NCI-H2196 treated with DMSO at 0.1 percent for 48 hours (cell line): ENCODE measurements at regions not wholly inside any gene's neighbourhood (a gene's known extent, or its start where the extent isn't known, plus 50 kb on each side); places are given as distances from the start of the nearest gene placed in this dataset.

Experiments
- DNase-seq: peaks from one replicate; lab custom pipeline; 2025; ENCODE audit not compliant: unreplicated experiment; lab: John Stamatoyannopoulos, UW

DNA sequence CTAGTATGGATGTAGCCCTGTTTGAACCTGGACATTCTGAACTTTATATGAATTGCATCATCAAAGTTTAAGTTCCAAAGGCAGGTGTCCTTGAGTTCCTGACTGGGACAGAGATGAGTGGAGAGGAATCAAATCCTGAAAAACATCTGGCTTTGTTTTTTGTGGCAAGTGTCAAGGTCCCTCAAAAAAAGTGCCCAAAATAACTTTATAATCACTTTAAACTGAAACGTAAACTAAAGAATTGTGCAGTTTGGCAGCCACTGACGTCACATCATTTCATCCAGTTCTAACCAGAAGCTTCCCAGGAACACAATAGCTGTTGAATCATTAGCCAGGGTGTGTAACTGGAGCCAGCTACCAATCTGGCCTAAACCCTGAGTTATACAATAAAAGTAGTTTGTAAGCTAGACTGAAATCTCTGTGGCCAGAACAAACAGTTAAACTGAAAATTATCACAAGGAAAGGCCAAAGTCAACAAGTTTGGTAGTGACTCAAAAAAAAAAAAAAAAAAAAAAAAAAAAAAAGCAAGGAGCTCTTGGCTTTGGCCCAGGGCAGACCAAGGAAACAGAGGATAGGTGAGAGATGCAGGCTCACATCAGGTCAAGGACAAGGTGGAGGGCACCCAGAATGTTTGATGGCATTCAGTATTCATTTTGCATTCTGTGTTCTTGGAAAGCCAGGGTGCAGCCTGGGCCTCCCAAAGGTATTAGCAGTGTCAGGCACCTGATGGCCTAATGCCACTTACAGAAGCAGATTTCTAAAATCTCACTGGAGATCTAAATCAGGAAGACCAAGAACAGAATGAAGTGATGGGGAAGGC lies 74.3 kb downstream of the TNFSF18 start:
- no peak for DNase-seq

DNA sequence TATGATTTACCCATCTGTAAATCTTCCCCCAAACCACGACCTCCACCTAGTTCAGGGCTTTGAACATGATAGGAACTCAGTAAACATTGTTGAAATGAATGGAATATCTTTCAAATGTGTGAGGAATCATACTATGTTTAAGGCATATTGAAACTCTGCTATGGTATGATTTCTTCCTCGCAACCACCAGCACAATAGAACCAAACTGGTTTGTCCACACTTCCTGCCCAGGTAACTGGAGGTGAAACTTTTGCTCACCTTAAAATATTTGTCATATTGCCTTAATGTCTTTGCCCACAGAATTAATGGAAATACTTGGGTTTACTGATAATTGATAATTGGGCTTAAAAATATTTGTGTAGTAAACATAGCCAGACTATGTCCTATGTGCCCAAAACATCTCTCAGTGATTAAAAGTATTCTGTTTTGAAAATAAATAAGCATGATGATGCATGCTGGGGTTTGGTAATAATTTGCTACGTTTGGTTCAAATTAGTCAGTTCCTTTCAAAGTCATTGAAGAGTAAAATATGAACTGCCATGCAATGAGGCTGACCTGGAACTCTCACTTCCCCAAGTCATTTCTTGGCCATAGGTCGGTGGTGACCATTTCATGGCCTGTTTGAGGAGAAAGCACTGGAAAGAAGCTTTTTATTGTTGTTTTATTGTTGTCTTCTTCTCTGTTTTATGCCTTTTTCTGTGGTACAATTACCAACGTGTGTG lies 73.3 kb downstream of the TNFSF18 start:
- DNase-seq, result no peak

- DNase-seq, result no peak
These were observed 72.1 kb downstream of the TNFSF18 start for GRCh38 chr1:172978595-172978994.

DNA sequence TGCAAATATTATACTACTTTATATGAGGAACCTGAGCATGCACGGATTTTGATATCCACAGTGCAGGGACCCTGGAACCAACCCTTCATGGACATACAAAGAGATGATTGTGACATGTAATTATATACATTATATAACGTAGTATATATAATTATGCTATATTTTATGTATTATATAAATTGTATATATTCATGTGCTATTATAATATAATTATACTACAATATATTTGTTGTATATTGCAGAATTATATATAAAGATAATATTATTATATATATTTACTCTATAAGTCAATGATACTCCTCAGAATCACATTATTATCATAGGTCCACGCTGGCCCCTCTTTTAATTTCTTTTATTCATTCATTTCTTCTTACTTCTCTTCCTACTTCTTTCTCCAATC lies 70.9 kb downstream of the TNFSF18 start:
- no peak for DNase-seq

- DNase-seq, result no peak
These were observed 70.3 kb downstream of the TNFSF18 start for GRCh38 chr1:172980456-172980855.

GRCh38 chr1:172980971-172981370 lies 69.8 kb downstream of the TNFSF18 start:
- DNase-seq, result no peak
